ENCODE measurements at regions not wholly inside any gene's neighbourhood (a gene's known extent, or its start where the extent isn't known, plus 50 kb on each side); places are given as distances from the start of the nearest gene placed in this dataset.

GRCh38 chr5:91825618-91826017, 442.5 kb upstream of the ARRDC3 start:
- H3K27ac ChIP-seq: no peak overlapping the region
- TF ChIP-seq ZFX (IDR thresholded peaks at IDR 0.05) (no peak), CTCF (conservative IDR thresholded peaks at IDR 0.05) (no peak)

GRCh38 chr5:91824406-91824805, 441.3 kb upstream of the ARRDC3 start:
- H3K27ac ChIP-seq: no peak overlapping the region
- TF ChIP-seq ZFX (IDR thresholded peaks at IDR 0.05) (no peak), CTCF (conservative IDR thresholded peaks at IDR 0.05) (no peak)

GRCh38 chr5:91820874-91821273, 437.8 kb upstream of the ARRDC3 start:
- TF ChIP-seq ZFX (IDR thresholded peaks at IDR 0.05) (no peak), CTCF (conservative IDR thresholded peaks at IDR 0.05) (no peak)
- H3K27ac ChIP-seq: no peak overlapping the region

GRCh38 chr5:91816681-91817080, 433.6 kb upstream of the ARRDC3 start:
- no peak for TF ChIP-seq ZFX (IDR thresholded peaks at IDR 0.05)
- no peak for TF ChIP-seq CTCF (conservative IDR thresholded peaks at IDR 0.05)
- H3K27ac ChIP-seq: no peak overlapping the region

- TF ChIP-seq ZFX (IDR thresholded peaks at IDR 0.05): no peak
- TF ChIP-seq CTCF (conservative IDR thresholded peaks at IDR 0.05): no peak
- H3K27ac ChIP-seq: no peak overlapping the region
These were observed 414.5 kb upstream of the ARRDC3 start for GRCh38 chr5:91797576-91797975.

- no peak for TF ChIP-seq ZFX (IDR thresholded peaks at IDR 0.05)
- no peak for TF ChIP-seq CTCF (conservative IDR thresholded peaks at IDR 0.05)
- H3K27ac ChIP-seq: no peak overlapping the region
These were observed 411.9 kb upstream of the ARRDC3 start for GRCh38 chr5:91794856-91795548.

- no peak for TF ChIP-seq CTCF (conservative IDR thresholded peaks at IDR 0.05)
- TF ChIP-seq ZFX (IDR thresholded peaks at IDR 0.05): no peak
- H3K27ac ChIP-seq: no peak overlapping the region
These were observed 411.3 kb upstream of the ARRDC3 start for GRCh38 chr5:91794455-91794854.
